GM12878 (cell line): ENCODE measurements at regions not wholly inside any gene's neighbourhood (a gene's known extent, or its start where the extent isn't known, plus 50 kb on each side); places are given as distances from the start of the nearest gene placed in this dataset.

Source experiments
- BMI1 ChIP-seq: fragments of 450-650 bp; IDR thresholded peaks from 2 replicates; pipeline ENCODE4 v1.6.1; 2016; ENCODE audit warnings: mild to moderate bottlenecking, moderate library complexity, borderline replicate concordance
- CBX5 ChIP-seq: sonication (generic); IDR thresholded peaks from 2 replicates; pipeline ENCODE4 v1.6.1; 2016; ENCODE audit warnings: low read depth, moderate library complexity, mild to moderate bottlenecking, inconsistent platforms
- CEBPB ChIP-seq, 2 experiments: fragments of 150-350 bp in 1 of 2; IDR thresholded peaks; 2 replicates each; pipeline ENCODE4 v1.6.1; 2012 to 2014; ENCODE audit warnings: low read depth in 2 of 2, low read length in 2 of 2, borderline replicate concordance in 1 of 2, inconsistent platforms in 1 of 2
- CEBPZ ChIP-seq: fragments of 150-350 bp; IDR thresholded peaks from 2 replicates; pipeline ENCODE4 v1.6.1; 2016; ENCODE audit warnings: low read depth, low read length
- DPF2 ChIP-seq: fragments of 450-650 bp; IDR thresholded peaks from 2 replicates; pipeline ENCODE4 v1.6.1; 2017; ENCODE audit warnings: mild to moderate bottlenecking
- E4F1 ChIP-seq: fragments of 450-650 bp; IDR thresholded peaks from 2 replicates; pipeline ENCODE4 v1.6.1; 2018; ENCODE audit warnings: borderline replicate concordance, mild to moderate bottlenecking; ENCODE audit not compliant: partially characterized antibody
- ELK1 ChIP-seq: IDR thresholded peaks from 2 replicates; pipeline ENCODE4 v1.6.1; 2012; ENCODE audit warnings: low read depth, low read length, improper control_type of control experiment
- MTA3 ChIP-seq: IDR thresholded peaks from 2 replicates; pipeline ENCODE4 v1.6.1; 2012; ENCODE audit warnings: low read length, inconsistent platforms, borderline replicate concordance
- NFIC ChIP-seq: IDR thresholded peaks from 2 replicates; pipeline ENCODE4 v1.6.1; 2012; ENCODE audit warnings: low read depth, mild to moderate bottlenecking, inconsistent platforms, low read length, moderate library complexity
- NR2C2 ChIP-seq: IDR thresholded peaks from 2 replicates; pipeline ENCODE4 v1.6.1; 2011; ENCODE audit warnings: borderline replicate concordance, low read depth; ENCODE audit not compliant: control insufficient read depth, insufficient read length
- RAD21 ChIP-seq: IDR thresholded peaks from 2 replicates; pipeline ENCODE4 v1.6.1; 2011; ENCODE audit warnings: mild to moderate bottlenecking, low read depth, low read length, moderate library complexity; ENCODE audit not compliant: insufficient read depth
- RB1 ChIP-seq: fragments of 450-650 bp; formaldehyde crosslinking; IDR thresholded peaks from 2 replicates; pipeline ENCODE4 v1.6.1; 2017; ENCODE audit warnings: mild to moderate bottlenecking, borderline replicate concordance
- SIX5 ChIP-seq: IDR thresholded peaks from 2 replicates; pipeline ENCODE4 v1.6.1; 2011; ENCODE audit warnings: mild to moderate bottlenecking, low read depth, low read length, moderate library complexity; ENCODE audit not compliant: severe bottlenecking
- SMC3 ChIP-seq: IDR thresholded peaks from 2 replicates; pipeline ENCODE4 v1.6.1; 2011; ENCODE audit warnings: low read length, improper control_type of control experiment, borderline replicate concordance
- TARDBP ChIP-seq: IDR thresholded peaks from 2 replicates; pipeline ENCODE4 v1.6.1; 2016; ENCODE audit warnings: borderline replicate concordance
- TBL1XR1 ChIP-seq: IDR thresholded peaks from 2 replicates; pipeline ENCODE4 v1.6.1; 2012; ENCODE audit warnings: low read depth, low read length, improper control_type of control experiment
- TCF12 ChIP-seq: IDR thresholded peaks from 2 replicates; pipeline ENCODE4 v1.6.1; 2011; ENCODE audit warnings: low read depth, mild to moderate bottlenecking, low read length
- TCF7 ChIP-seq: IDR thresholded peaks from 2 replicates; pipeline ENCODE4 v1.6.1; 2014; ENCODE audit warnings: antibody characterized with exemption, borderline replicate concordance
- YY1 ChIP-seq: IDR thresholded peaks from 2 replicates; pipeline ENCODE4 v1.6.1; 2011; ENCODE audit warnings: low read depth, mild to moderate bottlenecking, low read length
- TF ChIP-seq, protein P1 (sequence below): IDR thresholded peaks from 2 replicates; pipeline ENCODE4 v1.6.1; 2011; ENCODE audit warnings: low read depth, low read length, improper control_type of control experiment, borderline replicate concordance
- TF ChIP-seq, protein P2 (sequence below): fragments of 450-650 bp; conservative IDR thresholded peaks from 2 replicates; pipeline ENCODE4 v1.6.1; 2017; ENCODE audit warnings: mild to moderate bottlenecking, moderate library complexity

GRCh38 chr2:147082850-147083522, 761.8 kb upstream of the ACVR2A start (continued):
- TF ChIP-seq, protein P1, sequence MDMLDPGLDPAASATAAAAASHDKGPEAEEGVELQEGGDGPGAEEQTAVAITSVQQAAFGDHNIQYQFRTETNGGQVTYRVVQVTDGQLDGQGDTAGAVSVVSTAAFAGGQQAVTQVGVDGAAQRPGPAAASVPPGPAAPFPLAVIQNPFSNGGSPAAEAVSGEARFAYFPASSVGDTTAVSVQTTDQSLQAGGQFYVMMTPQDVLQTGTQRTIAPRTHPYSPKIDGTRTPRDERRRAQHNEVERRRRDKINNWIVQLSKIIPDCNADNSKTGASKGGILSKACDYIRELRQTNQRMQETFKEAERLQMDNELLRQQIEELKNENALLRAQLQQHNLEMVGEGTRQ: no peak
- TF ChIP-seq SMC3 (peak; percentile 93), NR2C2 (no peak), CBX5 (0 out of 2 replicates have a peak, but pooled peaks have one; percentile 67), RAD21 (peak; percentile 95), MTA3 (no peak), ELK1 (no peak), CEBPZ (no peak), TBL1XR1 (no peak), YY1 (peak; percentile 52; the same call in 1 of the 2 replicates), CEBPB (IDR thresholded peaks at IDR 0.05; ENCODE audit: borderline replicate concordance in 1 of 2, low read depth in 2 of 2, low read length in 2 of 2) (no peak), NFIC (no peak), BMI1 (no peak), RB1 (no peak), SIX5 (no peak), TCF7 (0 out of 2 replicates have a peak, but pooled peaks have one; percentile 37), E4F1 (no peak), TARDBP (no peak), TCF12 (no peak), DPF2 (no peak)
- TF ChIP-seq, protein P2, sequence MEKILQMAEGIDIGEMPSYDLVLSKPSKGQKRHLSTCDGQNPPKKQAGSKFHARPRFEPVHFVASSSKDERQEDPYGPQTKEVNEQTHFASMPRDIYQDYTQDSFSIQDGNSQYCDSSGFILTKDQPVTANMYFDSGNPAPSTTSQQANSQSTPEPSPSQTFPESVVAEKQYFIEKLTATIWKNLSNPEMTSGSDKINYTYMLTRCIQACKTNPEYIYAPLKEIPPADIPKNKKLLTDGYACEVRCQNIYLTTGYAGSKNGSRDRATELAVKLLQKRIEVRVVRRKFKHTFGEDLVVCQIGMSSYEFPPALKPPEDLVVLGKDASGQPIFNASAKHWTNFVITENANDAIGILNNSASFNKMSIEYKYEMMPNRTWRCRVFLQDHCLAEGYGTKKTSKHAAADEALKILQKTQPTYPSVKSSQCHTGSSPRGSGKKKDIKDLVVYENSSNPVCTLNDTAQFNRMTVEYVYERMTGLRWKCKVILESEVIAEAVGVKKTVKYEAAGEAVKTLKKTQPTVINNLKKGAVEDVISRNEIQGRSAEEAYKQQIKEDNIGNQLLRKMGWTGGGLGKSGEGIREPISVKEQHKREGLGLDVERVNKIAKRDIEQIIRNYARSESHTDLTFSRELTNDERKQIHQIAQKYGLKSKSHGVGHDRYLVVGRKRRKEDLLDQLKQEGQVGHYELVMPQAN: no peak
